T-helper 1 cell (primary cell): ENCODE measurements at regions not wholly inside any gene's neighbourhood (a gene's known extent, or its start where the extent isn't known, plus 50 kb on each side); places are given as distances from the start of the nearest gene placed in this dataset.

ENCODE experiments used
- DNase-seq, 5 donors: peaks; one replicate each; pipeline ENCODE4 v3.0.0-alpha.2; 2012 to 2020

- no peak for DNase-seq
Measured at GRCh38 chr5:165258197-165258771, 1752.9 kb downstream of the MAT2B start.

- no peak for DNase-seq
Measured at GRCh38 chr5:165260426-165260825, 1755.0 kb downstream of the MAT2B start.

- DNase-seq: no peak
Measured at GRCh38 chr5:165263536-165263935, 1758.1 kb downstream of the MAT2B start.

- DNase-seq: no peak
Measured at GRCh38 chr5:165266939-165267338, 1761.5 kb downstream of the MAT2B start.

GRCh38 chr5:165272436-165272835 is 1767.0 kb downstream of the MAT2B start:
- DNase-seq: no peak

GRCh38 chr5:165277661-165278060 is 1772.2 kb downstream of the MAT2B start:
- no peak for DNase-seq

GRCh38 chr5:165282491-165282890 is 1777.1 kb downstream of the MAT2B start:
- DNase-seq: no peak

- no peak for DNase-seq
Measured at GRCh38 chr5:165286692-165287091, 1781.3 kb downstream of the MAT2B start.

GRCh38 chr5:165290535-165290934 is 1785.1 kb downstream of the MAT2B start:
- no peak for DNase-seq

GRCh38 chr5:165296401-165297130 is 1791.1 kb downstream of the MAT2B start:
- no peak for DNase-seq

- DNase-seq: no peak
Measured at GRCh38 chr5:165304193-165304827, 1798.9 kb downstream of the MAT2B start.

- no peak for DNase-seq
Measured at GRCh38 chr5:165305596-165305995, 1800.2 kb downstream of the MAT2B start.

- no peak for DNase-seq
Measured at GRCh38 chr5:165309446-165309845, 1804.0 kb downstream of the MAT2B start.

- DNase-seq: no peak
Measured at GRCh38 chr5:165310031-165310430, 1804.6 kb downstream of the MAT2B start.

- no peak for DNase-seq
Measured at GRCh38 chr5:165321912-165322311, 1816.5 kb downstream of the MAT2B start.

- no peak for DNase-seq
Measured at GRCh38 chr5:165325221-165325620, 1819.8 kb downstream of the MAT2B start.

GRCh38 chr5:165327631-165328030 is 1822.2 kb downstream of the MAT2B start:
- no peak for DNase-seq

- DNase-seq: no peak
Measured at GRCh38 chr5:165328846-165329245, 1823.4 kb downstream of the MAT2B start.

GRCh38 chr5:165333623-165334022 is 1828.2 kb downstream of the MAT2B start:
- DNase-seq: no peak

GRCh38 chr5:165334201-165334600 is 1828.8 kb downstream of the MAT2B start:
- no peak for DNase-seq

- no peak for DNase-seq
Measured at GRCh38 chr5:165349735-165350134, 1844.3 kb downstream of the MAT2B start.

- DNase-seq: no peak
Measured at GRCh38 chr5:165351342-165351741, 1845.9 kb downstream of the MAT2B start.

- DNase-seq: no peak
Measured at GRCh38 chr5:165360366-165360765, 1854.9 kb downstream of the MAT2B start.
